H1 (cell line): ENCODE measurements at regions not wholly inside any gene's neighbourhood (a gene's known extent, or its start where the extent isn't known, plus 50 kb on each side); places are given as distances from the start of the nearest gene placed in this dataset.

Experiments used
- HDAC6 ChIP-seq: IDR thresholded peaks from one replicate; pipeline ENCODE4 v1.7.1; 2012; ENCODE audit warnings: low read depth, mild to moderate bottlenecking, inconsistent platforms, low read length, moderate library complexity
- NRF1 ChIP-seq: IDR thresholded peaks from 2 replicates; pipeline ENCODE4 v1.6.1; 2011; ENCODE audit warnings: mild to moderate bottlenecking, low read depth, low read length, improper control_type of control experiment

DNA sequence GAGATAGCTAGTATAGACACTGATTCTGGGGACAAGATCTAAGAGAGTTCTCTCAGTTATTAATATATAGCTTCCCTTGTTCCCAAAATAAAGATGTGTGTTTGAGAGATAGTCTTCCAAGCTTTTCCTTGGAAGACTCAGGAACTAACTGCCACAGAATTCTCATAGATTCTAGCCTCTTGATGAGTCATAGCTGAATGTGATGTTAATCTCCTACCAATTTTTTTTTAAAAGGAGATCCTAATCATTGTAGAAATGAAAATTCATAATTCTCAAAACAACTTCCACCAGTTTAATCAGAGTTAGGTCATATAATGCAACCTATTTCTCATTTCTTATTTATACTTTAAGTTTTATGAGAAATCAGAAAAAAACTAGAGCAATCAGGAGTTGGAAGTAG, 148.8 kb downstream of the JRKL start (continued):
- no peak for TF ChIP-seq NRF1
- no peak for TF ChIP-seq HDAC6
